ENCODE measurements at regions not wholly inside any gene's neighbourhood (a gene's known extent, or its start where the extent isn't known, plus 50 kb on each side); places are given as distances from the start of the nearest gene placed in this dataset.

GRCh38 chr21:15620892-15621291 is 108.9 kb upstream of the USP25 start:
- no peak overlapping the region for H3K4me3 Mint-ChIP-seq (ENCODE audit: unreplicated experiment)
- TF ChIP-seq CTCF (IDR thresholded peaks at IDR 0.05; ENCODE audit: partially characterized antibody, unreplicated experiment): no peak
- peaks cover 2% of the 10 kb centered on the region for H3K9me3 Mint-ChIP-seq (ENCODE audit: unreplicated experiment)

GRCh38 chr21:15624646-15625045 is 105.1 kb upstream of the USP25 start:
- no peak overlapping the region for H3K4me3 Mint-ChIP-seq (ENCODE audit: unreplicated experiment)
- no peaks in the 10 kb centered on the region for H3K27me3 Mint-ChIP-seq (ENCODE audit: unreplicated experiment)
- peaks cover 5% of the 10 kb centered on the region for H3K9me3 Mint-ChIP-seq (ENCODE audit: unreplicated experiment)
- no peaks in the 10 kb centered on the region for H3K4me1 Mint-ChIP-seq (ENCODE audit: low read depth, unreplicated experiment)
- H3K27ac Mint-ChIP-seq (ENCODE audit: unreplicated experiment): no peak overlapping the region
- DNase-seq: no peak
- TF ChIP-seq CTCF (IDR thresholded peaks at IDR 0.05; ENCODE audit: partially characterized antibody, unreplicated experiment): no peak
- no peaks in the 10 kb centered on the region for H3K36me3 Mint-ChIP-seq (ENCODE audit: unreplicated experiment)

More at GRCh38 chr21:15620892-15621291, 108.9 kb upstream of the USP25 start:
- H3K36me3 Mint-ChIP-seq (ENCODE audit: unreplicated experiment): no peaks in the 10 kb centered on the region
- H3K27ac Mint-ChIP-seq (ENCODE audit: unreplicated experiment): no peak overlapping the region
- no peaks in the 10 kb centered on the region for H3K27me3 Mint-ChIP-seq (ENCODE audit: unreplicated experiment)
- DNase-seq: no peak
- H3K4me1 Mint-ChIP-seq (ENCODE audit: low read depth, unreplicated experiment): no peaks in the 10 kb centered on the region

- DNase-seq: no peak
- no peaks in the 10 kb centered on the region for H3K36me3 Mint-ChIP-seq (ENCODE audit: unreplicated experiment)
- H3K27me3 Mint-ChIP-seq (ENCODE audit: unreplicated experiment): no peaks in the 10 kb centered on the region
- no peak overlapping the region for H3K4me3 Mint-ChIP-seq (ENCODE audit: unreplicated experiment)
- TF ChIP-seq CTCF (IDR thresholded peaks at IDR 0.05; ENCODE audit: partially characterized antibody, unreplicated experiment): no peak
- H3K27ac Mint-ChIP-seq (ENCODE audit: unreplicated experiment): no peak overlapping the region
- H3K4me1 Mint-ChIP-seq (ENCODE audit: low read depth, unreplicated experiment): no peaks in the 10 kb centered on the region
- peaks cover 5% of the 10 kb centered on the region for H3K9me3 Mint-ChIP-seq (ENCODE audit: unreplicated experiment)
Observed at GRCh38 chr21:15625363-15625762, 104.4 kb upstream of the USP25 start.

GRCh38 chr21:15626031-15626430 is 103.8 kb upstream of the USP25 start:
- peaks cover 5% of the 10 kb centered on the region for H3K9me3 Mint-ChIP-seq (ENCODE audit: unreplicated experiment)
- no peaks in the 10 kb centered on the region for H3K4me1 Mint-ChIP-seq (ENCODE audit: low read depth, unreplicated experiment)
- no peak overlapping the region for H3K27ac Mint-ChIP-seq (ENCODE audit: unreplicated experiment)
- H3K36me3 Mint-ChIP-seq (ENCODE audit: unreplicated experiment): no peaks in the 10 kb centered on the region
- DNase-seq: no peak
- H3K4me3 Mint-ChIP-seq (ENCODE audit: unreplicated experiment): no peak overlapping the region
- no peaks in the 10 kb centered on the region for H3K27me3 Mint-ChIP-seq (ENCODE audit: unreplicated experiment)
- TF ChIP-seq CTCF (IDR thresholded peaks at IDR 0.05; ENCODE audit: partially characterized antibody, unreplicated experiment): no peak

- H3K27ac Mint-ChIP-seq (ENCODE audit: unreplicated experiment): no peak overlapping the region
- DNase-seq: no peak
- TF ChIP-seq CTCF (IDR thresholded peaks at IDR 0.05; ENCODE audit: partially characterized antibody, unreplicated experiment): no peak
- H3K4me1 Mint-ChIP-seq (ENCODE audit: low read depth, unreplicated experiment): no peaks in the 10 kb centered on the region
- peaks cover 5% of the 10 kb centered on the region for H3K9me3 Mint-ChIP-seq (ENCODE audit: unreplicated experiment)
- H3K27me3 Mint-ChIP-seq (ENCODE audit: unreplicated experiment): no peaks in the 10 kb centered on the region
- H3K4me3 Mint-ChIP-seq (ENCODE audit: unreplicated experiment): no peak overlapping the region
- H3K36me3 Mint-ChIP-seq (ENCODE audit: unreplicated experiment): no peaks in the 10 kb centered on the region
Observed at GRCh38 chr21:15627011-15627410, 102.8 kb upstream of the USP25 start.

Data from glutamatergic neuron (in vitro differentiated cells).